Skeletal muscle tissue (tissue), 3 donors: ENCODE measurements at regions not wholly inside any gene's neighbourhood (a gene's known extent, or its start where the extent isn't known, plus 50 kb on each side); places are given as distances from the start of the nearest gene placed in this dataset.

ENCODE experiments used
- H3K27ac ChIP-seq: one replicate; pipeline ENCODE4 v1.7.0; 2013; ENCODE audit warnings: mild to moderate bottlenecking, low read depth, low read length, inconsistent platforms
- H3K27me3 ChIP-seq, 3 donors: one replicate each; pipeline ENCODE4 v1.7.0; 2013; ENCODE audit warnings: low read length in 3 of 3; ENCODE audit not compliant: control insufficient read depth in 3 of 3, insufficient read depth in 3 of 3
- H3K36me3 ChIP-seq, 3 donors: one replicate each; pipeline ENCODE4 v1.7.0; 2013; ENCODE audit warnings: low read length in 3 of 3; ENCODE audit not compliant: control insufficient read depth in 3 of 3, insufficient read depth in 3 of 3
- H3K4me1 ChIP-seq, 3 donors: one replicate each; pipeline ENCODE4 v1.7.0; 2013; ENCODE audit warnings: low read length in 3 of 3, mild to moderate bottlenecking in 3 of 3; ENCODE audit not compliant: control insufficient read depth in 3 of 3, insufficient read depth in 3 of 3
- H3K4me3 ChIP-seq, 3 donors: one replicate each; pipeline ENCODE4 v1.7.0; 2013; ENCODE audit warnings: low read length in 3 of 3
- H3K9ac ChIP-seq, 3 donors: one replicate each; pipeline ENCODE4 v1.7.0; 2013; ENCODE audit warnings: low read length in 3 of 3, mild to moderate bottlenecking in 3 of 3, moderate library complexity in 2 of 3, low read depth in 1 of 3
- H3K9me3 ChIP-seq, 3 donors: one replicate each; pipeline ENCODE4 v1.7.0; 2013; ENCODE audit warnings: low read length in 3 of 3; ENCODE audit not compliant: control insufficient read depth in 3 of 3
- donor health status: Osteomylitis.

GRCh38 chr2:238658054-238658407 lies 189.9 kb upstream of the TWIST2 start:
- Histone ChIP-seq H3K36me3 (no peaks in the 10 kb centered on the region), H3K9ac (no peak overlapping the region), H3K4me3 (peak overlapping the region in 1 of 3 donors; percentile 9), H3K27ac (peak overlapping the region; percentile 23), H3K9me3 (no peaks in the 10 kb centered on the region), H3K27me3 (no peaks in the 10 kb centered on the region), H3K4me1 (peaks cover 12 to 26% (median 22%) of the 10 kb centered on the region in 3 donors)

GRCh38 chr2:238658820-238659219 lies 189.1 kb upstream of the TWIST2 start:
- Histone ChIP-seq H3K27ac (no peak overlapping the region), H3K9me3 (no peaks in the 10 kb centered on the region), H3K4me3 (no peak overlapping the region), H3K9ac (no peak overlapping the region), H3K36me3 (no peaks in the 10 kb centered on the region), H3K27me3 (no peaks in the 10 kb centered on the region), H3K4me1 (peaks cover 12 to 22% (median 21%) of the 10 kb centered on the region in 3 donors)

- Histone ChIP-seq H3K9ac (no peak overlapping the region), H3K27me3 (no peaks in the 10 kb centered on the region), H3K9me3 (no peaks in the 10 kb centered on the region), H3K4me3 (no peak overlapping the region), H3K4me1 (peaks cover 12 to 22% (median 21%) of the 10 kb centered on the region in 3 donors), H3K36me3 (no peaks in the 10 kb centered on the region), H3K27ac (no peak overlapping the region)
Measured at GRCh38 chr2:238659231-238659630, 188.7 kb upstream of the TWIST2 start.

GRCh38 chr2:238663586-238663985 lies 184.3 kb upstream of the TWIST2 start:
- Histone ChIP-seq H3K4me1 (peaks cover 0 to 2% (median 0%) of the 10 kb centered on the region in 3 donors), H3K36me3 (no peaks in the 10 kb centered on the region), H3K27me3 (peaks cover 0 to 3% (median 2%) of the 10 kb centered on the region in 3 donors), H3K27ac (no peak overlapping the region), H3K9me3 (no peaks in the 10 kb centered on the region), H3K9ac (no peak overlapping the region), H3K4me3 (no peak overlapping the region)

GRCh38 chr2:238665919-238666318 lies 182.0 kb upstream of the TWIST2 start:
- no peak overlapping the region for H3K27ac ChIP-seq
- H3K27me3 ChIP-seq: peaks cover 0 to 3% (median 2%) of the 10 kb centered on the region in 3 donors
- no peak overlapping the region for H3K4me3 ChIP-seq
- H3K9me3 ChIP-seq: no peaks in the 10 kb centered on the region
- no peaks in the 10 kb centered on the region for H3K4me1 ChIP-seq
- H3K9ac ChIP-seq: no peak overlapping the region
- H3K36me3 ChIP-seq: no peaks in the 10 kb centered on the region

GRCh38 chr2:238666543-238666942 lies 181.3 kb upstream of the TWIST2 start:
- Histone ChIP-seq H3K36me3 (no peaks in the 10 kb centered on the region), H3K9ac (no peak overlapping the region), H3K4me1 (no peaks in the 10 kb centered on the region), H3K27ac (no peak overlapping the region), H3K27me3 (peaks cover 0 to 3% (median 2%) of the 10 kb centered on the region in 3 donors), H3K4me3 (no peak overlapping the region), H3K9me3 (no peaks in the 10 kb centered on the region)

- Histone ChIP-seq H3K4me1 (no peaks in the 10 kb centered on the region), H3K4me3 (no peak overlapping the region), H3K36me3 (no peaks in the 10 kb centered on the region), H3K27me3 (peaks cover 0 to 3% (median 2%) of the 10 kb centered on the region in 3 donors), H3K9me3 (no peaks in the 10 kb centered on the region), H3K9ac (no peak overlapping the region), H3K27ac (no peak overlapping the region)
Measured at GRCh38 chr2:238667008-238667407, 180.9 kb upstream of the TWIST2 start.

- H3K4me3 ChIP-seq: no peak overlapping the region
- H3K9ac ChIP-seq: no peak overlapping the region
- H3K9me3 ChIP-seq: no peaks in the 10 kb centered on the region
- H3K4me1 ChIP-seq: no peaks in the 10 kb centered on the region
- H3K27me3 ChIP-seq: peaks cover 0 to 3% (median 2%) of the 10 kb centered on the region in 3 donors
- no peaks in the 10 kb centered on the region for H3K36me3 ChIP-seq
- H3K27ac ChIP-seq: no peak overlapping the region
Measured at GRCh38 chr2:238667639-238668038, 180.2 kb upstream of the TWIST2 start.

GRCh38 chr2:238668426-238668825 lies 179.5 kb upstream of the TWIST2 start:
- no peak overlapping the region for H3K9ac ChIP-seq
- no peaks in the 10 kb centered on the region for H3K4me1 ChIP-seq
- no peaks in the 10 kb centered on the region for H3K36me3 ChIP-seq
- H3K9me3 ChIP-seq: peaks cover 0 to 2% (median 0%) of the 10 kb centered on the region in 3 donors
- no peak overlapping the region for H3K27ac ChIP-seq
- peaks cover 0 to 3% (median 2%) of the 10 kb centered on the region in 3 donors for H3K27me3 ChIP-seq
- no peak overlapping the region for H3K4me3 ChIP-seq

GRCh38 chr2:238669046-238669445 lies 178.8 kb upstream of the TWIST2 start:
- no peak overlapping the region for H3K27ac ChIP-seq

More at GRCh38 chr2:238669046-238669445, 178.8 kb upstream of the TWIST2 start:
- no peak overlapping the region for H3K4me3 ChIP-seq
- no peaks in the 10 kb centered on the region for H3K36me3 ChIP-seq
- peaks cover 0 to 2% (median 0%) of the 10 kb centered on the region in 3 donors for H3K9me3 ChIP-seq
- H3K4me1 ChIP-seq: no peaks in the 10 kb centered on the region
- no peak overlapping the region for H3K9ac ChIP-seq
- peaks cover 0 to 3% (median 2%) of the 10 kb centered on the region in 3 donors for H3K27me3 ChIP-seq
